GM23338 (cell line): ENCODE measurements at regions not wholly inside any gene's neighbourhood (a gene's known extent, or its start where the extent isn't known, plus 50 kb on each side); places are given as distances from the start of the nearest gene placed in this dataset.

Source experiments
- CREB1 ChIP-seq: fragments of 250-450 bp; sonication (Bioruptor Pico); IDR thresholded peaks from 2 replicates; pipeline ENCODE4 v1.5.0; 2020; ENCODE audit warnings: low read depth, mild to moderate bottlenecking, moderate library complexity
- EZH2phosphoT487 ChIP-seq: fragments of 200-600 bp; sonication (generic); IDR thresholded peaks from one replicate; pipeline ENCODE4 v1.8.1; 2018; ENCODE audit warnings: antibody characterized with exemption; ENCODE audit not compliant: unreplicated experiment
- TF ChIP-seq, protein P1 (sequence below), 2 experiments: fragments of 200-600 bp in 1 of 2; sonication (generic) in 1 of 2; conservative IDR thresholded peaks; 2 replicates each; pipeline versions ENCODE4 v1.5.1 to v1.6.1; 2016 to 2017; ENCODE audit warnings: antibody characterized with exemption in 2 of 2, low read depth in 2 of 2, mild to moderate bottlenecking in 2 of 2, moderate library complexity in 1 of 2

DNA sequence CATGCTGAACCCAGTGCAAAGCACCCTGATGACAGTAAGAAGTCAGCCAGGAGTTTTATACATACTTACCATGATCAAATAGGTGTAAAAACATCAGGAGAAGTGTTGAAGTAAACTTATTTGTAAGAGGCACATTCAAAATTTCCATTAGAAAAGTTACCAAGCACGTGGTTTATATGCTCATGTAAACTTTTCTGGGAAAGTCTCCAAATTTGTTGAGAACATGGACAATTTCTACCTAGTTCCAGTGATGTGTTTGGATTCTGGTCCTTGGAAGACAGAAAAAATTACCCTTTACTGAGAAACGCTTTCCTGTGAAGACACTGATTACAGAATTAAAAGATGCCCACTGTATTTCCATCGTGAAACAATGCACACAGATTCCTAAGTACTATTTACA, 288.9 kb upstream of the CDH4 start:
- TF ChIP-seq, protein P1, sequence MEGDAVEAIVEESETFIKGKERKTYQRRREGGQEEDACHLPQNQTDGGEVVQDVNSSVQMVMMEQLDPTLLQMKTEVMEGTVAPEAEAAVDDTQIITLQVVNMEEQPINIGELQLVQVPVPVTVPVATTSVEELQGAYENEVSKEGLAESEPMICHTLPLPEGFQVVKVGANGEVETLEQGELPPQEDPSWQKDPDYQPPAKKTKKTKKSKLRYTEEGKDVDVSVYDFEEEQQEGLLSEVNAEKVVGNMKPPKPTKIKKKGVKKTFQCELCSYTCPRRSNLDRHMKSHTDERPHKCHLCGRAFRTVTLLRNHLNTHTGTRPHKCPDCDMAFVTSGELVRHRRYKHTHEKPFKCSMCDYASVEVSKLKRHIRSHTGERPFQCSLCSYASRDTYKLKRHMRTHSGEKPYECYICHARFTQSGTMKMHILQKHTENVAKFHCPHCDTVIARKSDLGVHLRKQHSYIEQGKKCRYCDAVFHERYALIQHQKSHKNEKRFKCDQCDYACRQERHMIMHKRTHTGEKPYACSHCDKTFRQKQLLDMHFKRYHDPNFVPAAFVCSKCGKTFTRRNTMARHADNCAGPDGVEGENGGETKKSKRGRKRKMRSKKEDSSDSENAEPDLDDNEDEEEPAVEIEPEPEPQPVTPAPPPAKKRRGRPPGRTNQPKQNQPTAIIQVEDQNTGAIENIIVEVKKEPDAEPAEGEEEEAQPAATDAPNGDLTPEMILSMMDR (conservative IDR thresholded peaks at IDR 0.05; ENCODE audit: low read depth in 2 of 2) = no peak
- TF ChIP-seq CREB1 (no peak), EZH2phosphoT487 (no peak)
